A673 (cell line): ENCODE measurements at regions not wholly inside any gene's neighbourhood (a gene's known extent, or its start where the extent isn't known, plus 50 kb on each side); places are given as distances from the start of the nearest gene placed in this dataset.

Experiments
- BruUV-seq: library from RNA; stranded (reverse); fragments of 400-500 nt; replicated peaks from 2 replicates; lab custom pipeline; 2021; lab: Mats Ljungman, UMichigan
- CTCF ChIA-PET: fragments of 300-600 bp; sonication (Branson Sonifier 250); formaldehyde crosslinking; loops from one replicate; lab custom pipeline; 2022; ENCODE audit warnings: antibody characterized with exemption; lab: Charles Lee
- POLR2A ChIA-PET: fragments of 300-600 bp; sonication (Branson Sonifier 250); formaldehyde crosslinking; loops from one replicate; lab custom pipeline; 2022; ENCODE audit warnings: antibody characterized with exemption; ENCODE audit not compliant: low non-redundant PET; lab: Charles Lee
- DNase-seq: peaks from one replicate; pipeline ENCODE4 v3.0.0-alpha.2; 2015; ENCODE audit warnings: low spot score
- H3K27ac ChIP-seq: fragments of 200-600 bp; sonication (generic); 2 replicates; pipeline ENCODE4 v1.5.1; 2016; ENCODE audit warnings: mixed run types, low read depth, mild to moderate bottlenecking, mixed read lengths, antibody characterized with exemption, low read length; ENCODE audit not compliant: poor library complexity, severe bottlenecking
- H3K27me3 ChIP-seq: fragments of 200-600 bp; sonication (generic); replicated peaks from 2 replicates; pipeline ENCODE4 v1.6.1; 2017; ENCODE audit warnings: mixed run types, low read depth, mild to moderate bottlenecking, mixed read lengths, antibody characterized with exemption, low read length; ENCODE audit not compliant: insufficient read depth, poor library complexity
- H3K36me3 ChIP-seq: fragments of 200-600 bp; sonication (generic); 2 replicates; pipeline ENCODE4 v1.6.1; 2016; ENCODE audit warnings: mixed run types, mild to moderate bottlenecking, mixed read lengths, antibody characterized with exemption, low read length; ENCODE audit not compliant: insufficient read depth, poor library complexity, severe bottlenecking
- H3K4me1 ChIP-seq: fragments of 200-600 bp; sonication (generic); 2 replicates; pipeline ENCODE4 v1.6.1; 2017; ENCODE audit warnings: mixed run types, mild to moderate bottlenecking, mixed read lengths, antibody characterized with exemption, low read length; ENCODE audit not compliant: insufficient read depth, poor library complexity, severe bottlenecking
- H3K4me3 ChIP-seq: fragments of 200-600 bp; sonication (generic); 2 replicates; pipeline ENCODE4 v1.5.1; 2016; ENCODE audit warnings: low read depth, mixed run types, mild to moderate bottlenecking, mixed read lengths, low read length; ENCODE audit not compliant: poor library complexity, severe bottlenecking
- H3K9me3 ChIP-seq: fragments of 200-600 bp; sonication (generic); 2 replicates; pipeline ENCODE4 v1.6.1; 2016; ENCODE audit warnings: mixed run types, low read depth, mild to moderate bottlenecking, mixed read lengths, antibody characterized with exemption, low read length; ENCODE audit not compliant: poor library complexity, severe bottlenecking
- CTCF ChIP-seq: fragments of 300-800, 200-600 bp; sonication (generic); conservative IDR thresholded peaks from 2 replicates; pipeline ENCODE4 v1.5.1; 2017; ENCODE audit warnings: low read depth, mild to moderate bottlenecking, antibody characterized with exemption, low read length, moderate library complexity, mixed read lengths
- EZH2 ChIP-seq: fragments of 200-600 bp; sonication (generic); IDR thresholded peaks from 2 replicates; pipeline ENCODE4 v1.6.1; 2017; ENCODE audit warnings: borderline replicate concordance, low read depth, mild to moderate bottlenecking, mixed read lengths, antibody characterized with exemption, low read length; ENCODE audit not compliant: poor library complexity, severe bottlenecking
- intact Hi-C: fragments of 100-400 bp; cut with micrococcal nuclease; formaldehyde crosslinking; loops from one replicate; pipeline ENCODE4 v1.10.0; 2022; ENCODE audit not compliant: unreplicated experiment

DNA sequence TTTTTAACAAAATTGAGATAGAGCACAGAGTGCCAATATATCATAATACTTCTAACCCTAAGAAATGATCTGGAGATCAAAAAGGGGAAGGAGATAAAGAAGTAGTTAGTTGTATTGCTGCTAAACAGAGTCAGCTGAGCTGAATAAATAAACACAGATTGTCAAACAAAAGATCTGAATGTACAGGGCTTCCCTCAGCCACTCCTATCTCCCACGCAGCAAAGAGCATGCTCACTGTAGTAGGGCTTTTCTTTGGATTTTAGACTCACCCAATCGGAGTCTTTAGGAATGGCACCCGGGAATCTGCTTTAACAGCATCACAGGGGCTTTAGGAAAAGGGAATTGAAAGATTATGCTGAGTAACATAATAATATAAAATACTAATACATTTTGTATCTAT lies 222.2 kb upstream of the STXBP5 start:
- ChIA-PET POLR2A (no interaction called here), CTCF (no interaction called here)
- TF ChIP-seq CTCF, result no peak
- no peak for TF ChIP-seq EZH2
- no peaks in the 10 kb centered on the region for H3K27me3 ChIP-seq
- no peaks in the 10 kb centered on the region for H3K4me1 ChIP-seq
- H3K4me3 ChIP-seq, result no peak overlapping the region
- intact Hi-C loops, result no loop called here
- H3K9me3 ChIP-seq, result no peaks in the 10 kb centered on the region
- H3K36me3 ChIP-seq, result no peaks in the 10 kb centered on the region
- no peak overlapping the region for H3K27ac ChIP-seq
- no peak for DNase-seq
- BruUV-seq, result no TSS peak

DNA sequence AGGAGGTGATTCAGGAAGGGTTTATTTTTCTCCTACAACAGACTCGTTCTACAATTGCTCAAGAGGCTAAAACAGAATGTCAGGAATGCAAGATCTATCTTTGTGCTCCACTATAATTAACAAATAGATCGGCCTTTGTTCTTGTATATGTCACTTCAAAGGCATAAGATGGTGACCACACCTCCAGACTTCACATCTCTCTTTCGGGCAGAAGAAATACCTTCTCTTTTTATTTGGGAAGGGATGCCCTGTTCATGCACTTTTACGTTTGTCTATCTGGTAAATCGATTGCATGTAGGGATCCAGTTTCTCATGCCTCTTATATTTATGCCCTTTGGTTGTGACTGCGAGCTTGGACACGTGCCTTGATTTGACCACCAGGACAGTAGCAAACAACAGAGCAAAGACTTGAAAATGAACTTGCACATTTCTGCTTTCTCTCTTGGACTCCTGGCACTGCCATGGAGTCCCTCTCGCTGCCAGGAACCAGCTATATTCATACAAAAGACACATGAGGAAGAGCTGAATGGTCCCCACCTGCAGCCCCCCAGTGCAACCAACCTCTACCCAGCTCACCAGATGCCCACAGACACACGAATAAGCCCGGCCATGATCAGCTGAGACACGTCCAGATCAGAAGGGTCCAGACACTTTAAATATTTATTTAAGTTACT lies 219.8 kb upstream of the STXBP5 start:
- intact Hi-C loops, result no loop called here
- no peak for DNase-seq
- POLR2A ChIA-PET, result no interaction called here
- Histone ChIP-seq H3K27me3 (no peaks in the 10 kb centered on the region), H3K27ac (no peak overlapping the region), H3K9me3 (no peaks in the 10 kb centered on the region), H3K4me3 (no peak overlapping the region), H3K4me1 (no peaks in the 10 kb centered on the region), H3K36me3 (no peaks in the 10 kb centered on the region)
- TF ChIP-seq EZH2 (no peak), CTCF (no peak)
- CTCF ChIA-PET, result no interaction called here
- no TSS peak for BruUV-seq

DNA sequence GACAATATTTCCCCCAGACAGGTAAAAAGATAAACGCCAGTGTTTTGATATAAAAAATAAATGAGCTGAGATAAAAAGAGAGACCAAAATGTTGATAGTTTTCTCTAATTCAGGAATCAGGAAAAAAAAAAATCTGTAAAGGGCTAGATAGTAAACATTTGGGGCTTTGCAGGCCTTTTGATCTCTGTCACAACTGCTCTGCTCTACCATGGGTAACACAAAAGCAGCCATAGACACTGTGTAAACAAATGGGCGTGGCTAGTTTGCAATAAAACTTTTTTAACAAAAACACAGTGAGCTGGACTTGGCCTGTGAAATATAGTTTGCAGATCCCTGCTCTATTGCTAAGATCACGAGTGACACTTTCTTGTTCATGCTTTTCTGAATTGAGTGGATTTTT lies 219.1 kb upstream of the STXBP5 start:
- H3K27ac ChIP-seq, result no peak overlapping the region
- CTCF ChIA-PET, result no interaction called here
- POLR2A ChIA-PET, result no interaction called here
- no peaks in the 10 kb centered on the region for H3K9me3 ChIP-seq
- H3K27me3 ChIP-seq, result no peaks in the 10 kb centered on the region
- no peaks in the 10 kb centered on the region for H3K4me1 ChIP-seq
- no peak overlapping the region for H3K4me3 ChIP-seq
- BruUV-seq, result no TSS peak
- H3K36me3 ChIP-seq, result no peaks in the 10 kb centered on the region
- DNase-seq, result no peak
- TF ChIP-seq EZH2 (no peak), CTCF (no peak)
- intact Hi-C loops, result no loop called here
